ENCODE measurements at regions not wholly inside any gene's neighbourhood (a gene's known extent, or its start where the extent isn't known, plus 50 kb on each side); places are given as distances from the start of the nearest gene placed in this dataset.
"Not testable (repeated sequence)": the region's sequence is repeated elsewhere in the genome, so short reads cannot be mapped to it uniquely, and the experiment has no call there.

DNA sequence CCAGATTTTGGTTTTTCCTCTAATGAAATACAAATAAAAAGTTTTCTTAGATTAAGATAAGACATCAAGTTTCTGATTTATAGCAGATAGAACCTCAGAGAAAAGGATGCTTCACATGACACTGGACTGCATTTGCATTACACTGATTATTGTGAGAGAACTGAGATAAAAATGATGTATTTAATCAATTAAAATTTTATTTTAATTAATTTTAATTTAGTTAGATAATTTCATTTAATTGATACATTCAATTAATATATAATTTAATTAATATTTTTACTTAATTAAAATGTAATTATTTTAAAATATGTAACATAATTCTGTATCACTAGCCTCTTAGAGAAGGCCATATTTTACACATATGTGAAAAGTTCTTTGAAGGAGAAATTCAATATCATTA lies 759.4 kb downstream of the TTLL7 start:
- not testable (repeated sequence) for H3K36me3 ChIP-seq (ENCODE audit: control insufficient read depth in 2 of 2, insufficient read depth in 2 of 2, low read length in 1 of 2); H3K27ac ChIP-seq (ENCODE audit: low read depth in 2 of 2, low read length in 1 of 2); H3K4me3 ChIP-seq (ENCODE audit: low read depth in 1 of 2, low read length in 2 of 2); H3K4me1 ChIP-seq (ENCODE audit: control insufficient read depth in 2 of 2, insufficient read depth in 2 of 2, low read length in 1 of 2); H3K9me3 ChIP-seq (ENCODE audit: control insufficient read depth in 2 of 2, insufficient read depth in 1 of 2, low read depth in 1 of 2, low read length in 1 of 2); H3K27me3 ChIP-seq (ENCODE audit: control insufficient read depth in 1 of 2, insufficient read depth in 2 of 2, low read length in 2 of 2)

GRCh38 chr1:83238654-83239053 lies 760.3 kb downstream of the TTLL7 start:
- not testable (repeated sequence) for H3K4me1 ChIP-seq (ENCODE audit: control insufficient read depth in 2 of 2, insufficient read depth in 2 of 2, low read length in 1 of 2)

DNA sequence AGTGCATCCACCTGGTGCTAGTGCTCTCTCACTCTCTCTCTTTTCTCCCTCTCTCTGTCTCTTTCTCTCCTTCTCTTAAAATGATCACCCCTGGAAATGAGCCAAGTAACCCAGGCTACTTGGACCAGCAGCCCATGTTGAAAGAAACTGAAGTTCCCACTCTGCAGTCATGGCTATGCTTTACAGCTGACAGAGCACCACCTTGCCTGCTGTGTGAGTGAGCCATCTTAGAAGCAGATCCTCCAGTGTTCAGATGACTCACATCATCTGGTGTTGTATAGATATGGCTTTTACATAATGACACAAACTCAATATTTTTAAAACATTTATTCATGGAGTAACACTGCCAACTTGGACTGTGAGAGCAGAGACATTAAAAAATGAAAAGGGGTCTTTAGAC lies 779.1 kb downstream of the TTLL7 start:
- H3K27me3 ChIP-seq (ENCODE audit: control insufficient read depth in 1 of 2, insufficient read depth in 2 of 2, low read length in 2 of 2); H3K27ac ChIP-seq (ENCODE audit: low read depth in 2 of 2, low read length in 1 of 2); H3K4me1 ChIP-seq (ENCODE audit: control insufficient read depth in 2 of 2, insufficient read depth in 2 of 2, low read length in 1 of 2); H3K4me3 ChIP-seq (ENCODE audit: low read depth in 1 of 2, low read length in 2 of 2); H3K9me3 ChIP-seq (ENCODE audit: control insufficient read depth in 2 of 2, insufficient read depth in 1 of 2, low read depth in 1 of 2, low read length in 1 of 2); H3K36me3 ChIP-seq (ENCODE audit: control insufficient read depth in 2 of 2, insufficient read depth in 2 of 2, low read length in 1 of 2): not testable (repeated sequence)

More at GRCh38 chr1:83238654-83239053, 760.3 kb downstream of the TTLL7 start:
- H3K9me3 ChIP-seq (ENCODE audit: control insufficient read depth in 2 of 2, insufficient read depth in 1 of 2, low read depth in 1 of 2, low read length in 1 of 2); H3K36me3 ChIP-seq (ENCODE audit: control insufficient read depth in 2 of 2, insufficient read depth in 2 of 2, low read length in 1 of 2); H3K27ac ChIP-seq (ENCODE audit: low read depth in 2 of 2, low read length in 1 of 2); H3K4me3 ChIP-seq (ENCODE audit: low read depth in 1 of 2, low read length in 2 of 2); H3K27me3 ChIP-seq (ENCODE audit: control insufficient read depth in 1 of 2, insufficient read depth in 2 of 2, low read length in 2 of 2): not testable (repeated sequence)

GRCh38 chr1:83218036-83218716 lies 780.8 kb downstream of the TTLL7 start:
- H3K36me3 ChIP-seq (ENCODE audit: control insufficient read depth in 2 of 2, insufficient read depth in 2 of 2, low read length in 1 of 2); H3K4me1 ChIP-seq (ENCODE audit: control insufficient read depth in 2 of 2, insufficient read depth in 2 of 2, low read length in 1 of 2); H3K27ac ChIP-seq (ENCODE audit: low read depth in 2 of 2, low read length in 1 of 2); H3K27me3 ChIP-seq (ENCODE audit: control insufficient read depth in 1 of 2, insufficient read depth in 2 of 2, low read length in 2 of 2); H3K9me3 ChIP-seq (ENCODE audit: control insufficient read depth in 2 of 2, insufficient read depth in 1 of 2, low read depth in 1 of 2, low read length in 1 of 2); H3K4me3 ChIP-seq (ENCODE audit: low read depth in 1 of 2, low read length in 2 of 2): not testable (repeated sequence)
- WGBS, 2 donors, result 61 to 62% methylated on average over 5 of the region's 5 CpGs

DNA sequence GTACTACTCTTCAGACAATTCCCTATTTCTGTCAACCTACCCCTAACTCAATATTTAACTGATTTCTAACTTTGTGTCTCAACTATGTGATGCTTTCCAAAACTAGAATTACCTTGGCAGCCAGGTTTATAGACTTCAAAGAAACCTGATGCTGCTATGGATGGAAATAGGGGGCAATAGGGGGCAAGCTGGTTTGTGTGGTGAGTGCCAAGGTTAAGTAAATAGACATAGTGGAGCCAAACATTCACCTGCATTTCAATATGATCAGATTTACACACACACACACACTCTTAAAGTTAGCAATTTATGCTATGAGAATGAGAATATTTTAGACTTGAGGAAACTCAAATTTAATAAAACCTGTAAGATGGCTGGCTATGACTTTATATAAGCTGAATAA lies 784.6 kb downstream of the TTLL7 start:
- not testable (repeated sequence) for H3K4me1 ChIP-seq (ENCODE audit: control insufficient read depth in 2 of 2, insufficient read depth in 2 of 2, low read length in 1 of 2); H3K4me3 ChIP-seq (ENCODE audit: low read depth in 1 of 2, low read length in 2 of 2); H3K27me3 ChIP-seq (ENCODE audit: control insufficient read depth in 1 of 2, insufficient read depth in 2 of 2, low read length in 2 of 2)

DNA sequence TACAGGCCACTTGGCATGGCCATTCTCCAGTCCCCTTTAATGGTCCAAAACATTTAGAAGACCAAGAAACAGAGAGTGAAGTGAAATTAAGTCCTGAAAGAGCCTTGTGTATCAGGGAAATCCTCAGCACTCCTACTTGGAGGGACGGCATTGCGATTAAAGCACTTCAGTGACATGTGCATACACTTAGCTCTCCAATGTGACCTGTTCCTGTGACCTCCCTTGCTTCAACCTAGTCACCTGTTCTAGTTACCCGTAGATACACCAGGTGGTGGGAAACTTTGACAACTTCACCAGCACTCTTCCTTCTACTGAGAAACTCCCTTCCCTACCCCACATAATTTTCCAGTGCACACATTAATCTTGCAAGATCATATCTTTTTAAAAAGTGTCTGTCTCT lies 785.3 kb downstream of the TTLL7 start:
- 92 to 95% methylated on average over 2 to 3 of the region's 3 CpGs for WGBS, 2 donors
- not testable (repeated sequence) for H3K36me3 ChIP-seq (ENCODE audit: control insufficient read depth in 2 of 2, insufficient read depth in 2 of 2, low read length in 1 of 2); H3K4me1 ChIP-seq (ENCODE audit: control insufficient read depth in 2 of 2, insufficient read depth in 2 of 2, low read length in 1 of 2); H3K27me3 ChIP-seq (ENCODE audit: control insufficient read depth in 1 of 2, insufficient read depth in 2 of 2, low read length in 2 of 2); H3K27ac ChIP-seq (ENCODE audit: low read depth in 2 of 2, low read length in 1 of 2); H3K4me3 ChIP-seq (ENCODE audit: low read depth in 1 of 2, low read length in 2 of 2); H3K9me3 ChIP-seq (ENCODE audit: control insufficient read depth in 2 of 2, insufficient read depth in 1 of 2, low read depth in 1 of 2, low read length in 1 of 2)

More for the DNA sequence above, 784.6 kb downstream of the TTLL7 start:
- H3K27ac ChIP-seq (ENCODE audit: low read depth in 2 of 2, low read length in 1 of 2); H3K36me3 ChIP-seq (ENCODE audit: control insufficient read depth in 2 of 2, insufficient read depth in 2 of 2, low read length in 1 of 2); H3K9me3 ChIP-seq (ENCODE audit: control insufficient read depth in 2 of 2, insufficient read depth in 1 of 2, low read depth in 1 of 2, low read length in 1 of 2): not testable (repeated sequence)

DNA sequence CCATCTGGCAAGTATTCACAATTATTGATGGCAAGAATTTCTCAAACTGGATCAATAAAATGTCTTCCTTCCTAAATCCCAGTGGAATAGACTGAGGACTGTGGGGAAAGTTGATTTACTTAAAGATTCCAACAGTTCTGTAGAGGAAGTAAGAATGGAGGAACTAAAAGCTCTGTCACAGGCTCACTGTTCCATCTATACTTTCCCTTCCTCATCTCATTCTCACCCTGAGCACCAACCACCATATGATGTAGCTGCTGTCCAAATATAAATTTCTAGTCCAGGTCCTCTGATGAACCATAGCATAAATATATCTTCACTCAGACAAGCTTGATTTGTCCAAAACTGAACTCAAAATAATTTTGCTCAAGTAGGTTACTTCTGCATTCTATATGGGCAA lies 786.9 kb downstream of the TTLL7 start:
- not testable (repeated sequence) for H3K4me3 ChIP-seq (ENCODE audit: low read depth in 1 of 2, low read length in 2 of 2); H3K36me3 ChIP-seq (ENCODE audit: control insufficient read depth in 2 of 2, insufficient read depth in 2 of 2, low read length in 1 of 2); H3K9me3 ChIP-seq (ENCODE audit: control insufficient read depth in 2 of 2, insufficient read depth in 1 of 2, low read depth in 1 of 2, low read length in 1 of 2); H3K27me3 ChIP-seq (ENCODE audit: control insufficient read depth in 1 of 2, insufficient read depth in 2 of 2, low read length in 2 of 2); H3K4me1 ChIP-seq (ENCODE audit: control insufficient read depth in 2 of 2, insufficient read depth in 2 of 2, low read length in 1 of 2); H3K27ac ChIP-seq (ENCODE audit: low read depth in 2 of 2, low read length in 1 of 2)

- not testable (repeated sequence) for H3K27ac ChIP-seq (ENCODE audit: low read depth in 2 of 2, low read length in 1 of 2); H3K4me3 ChIP-seq (ENCODE audit: low read depth in 1 of 2, low read length in 2 of 2); H3K4me1 ChIP-seq (ENCODE audit: control insufficient read depth in 2 of 2, insufficient read depth in 2 of 2, low read length in 1 of 2); H3K9me3 ChIP-seq (ENCODE audit: control insufficient read depth in 2 of 2, insufficient read depth in 1 of 2, low read depth in 1 of 2, low read length in 1 of 2); H3K36me3 ChIP-seq (ENCODE audit: control insufficient read depth in 2 of 2, insufficient read depth in 2 of 2, low read length in 1 of 2); H3K27me3 ChIP-seq (ENCODE audit: control insufficient read depth in 1 of 2, insufficient read depth in 2 of 2, low read length in 2 of 2)
- WGBS, 2 donors, result 82 to 92% methylated on average over 4 of the region's 4 CpGs
Measured at GRCh38 chr1:83208540-83208939, 790.4 kb downstream of the TTLL7 start.

DNA sequence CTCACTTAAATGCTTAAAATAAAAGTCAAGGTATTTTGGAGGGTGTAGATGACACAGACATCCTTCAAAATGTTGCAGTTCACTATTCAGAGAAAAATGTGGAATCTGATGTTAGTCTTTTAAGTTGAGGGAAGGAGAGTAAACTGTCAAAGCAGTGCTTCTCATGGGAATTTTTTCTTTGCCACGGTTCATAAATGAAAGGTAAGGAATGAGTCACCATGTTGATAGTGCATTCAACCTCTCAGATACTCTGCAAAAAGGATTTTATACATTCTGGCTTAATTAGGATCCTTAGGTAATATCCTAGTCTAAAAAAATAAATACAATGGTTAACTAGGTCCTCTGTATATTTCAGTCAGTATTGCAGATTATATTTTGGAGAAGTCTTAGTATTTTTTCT lies 804.3 kb downstream of the TTLL7 start:
- H3K27me3 ChIP-seq (ENCODE audit: control insufficient read depth in 1 of 2, insufficient read depth in 2 of 2, low read length in 2 of 2); H3K9me3 ChIP-seq (ENCODE audit: control insufficient read depth in 2 of 2, insufficient read depth in 1 of 2, low read depth in 1 of 2, low read length in 1 of 2); H3K27ac ChIP-seq (ENCODE audit: low read depth in 2 of 2, low read length in 1 of 2); H3K4me3 ChIP-seq (ENCODE audit: low read depth in 1 of 2, low read length in 2 of 2); H3K4me1 ChIP-seq (ENCODE audit: control insufficient read depth in 2 of 2, insufficient read depth in 2 of 2, low read length in 1 of 2); H3K36me3 ChIP-seq (ENCODE audit: control insufficient read depth in 2 of 2, insufficient read depth in 2 of 2, low read length in 1 of 2): not testable (repeated sequence)
- WGBS, 2 donors, result 50 to 52% methylated on average over 1 of the region's 1 CpG

DNA sequence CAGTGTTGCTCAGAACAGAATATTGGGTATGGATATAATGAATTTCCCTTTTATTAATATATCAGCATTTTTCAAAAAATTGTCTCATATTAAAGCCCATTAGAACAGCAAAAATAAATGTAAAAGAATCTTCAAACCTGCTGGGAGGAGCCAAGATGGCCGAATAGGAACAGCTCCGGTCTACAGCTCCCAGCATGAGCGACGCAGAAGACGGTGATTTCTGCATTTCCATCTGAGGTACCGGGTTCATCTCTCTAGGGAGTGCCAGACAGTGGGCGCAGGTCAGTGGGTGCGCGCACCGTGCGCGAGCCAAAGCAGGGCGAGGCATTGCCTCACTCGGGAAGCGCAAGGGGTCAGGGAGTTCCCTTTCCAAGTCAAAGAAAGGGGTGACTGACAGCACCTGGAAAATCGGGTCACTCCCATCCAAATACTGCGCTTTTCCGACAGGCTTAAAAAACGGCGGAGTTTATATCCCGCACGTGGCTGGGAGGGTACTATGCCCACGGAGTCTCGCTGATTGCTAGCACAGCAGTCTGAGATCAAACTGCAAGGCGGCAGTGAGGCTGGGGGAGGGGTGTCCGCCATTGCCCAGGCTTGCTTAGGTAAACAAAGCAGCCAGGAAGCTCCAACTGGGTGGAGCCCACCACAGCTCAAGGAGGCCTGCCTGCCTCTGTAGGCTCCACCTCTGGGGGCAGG lies 816.8 kb downstream of the TTLL7 start:
- H3K27me3 ChIP-seq (ENCODE audit: control insufficient read depth in 1 of 2, insufficient read depth in 2 of 2, low read length in 2 of 2); H3K27ac ChIP-seq (ENCODE audit: low read depth in 2 of 2, low read length in 1 of 2); H3K4me1 ChIP-seq (ENCODE audit: control insufficient read depth in 2 of 2, insufficient read depth in 2 of 2, low read length in 1 of 2); H3K9me3 ChIP-seq (ENCODE audit: control insufficient read depth in 2 of 2, insufficient read depth in 1 of 2, low read depth in 1 of 2, low read length in 1 of 2); H3K36me3 ChIP-seq (ENCODE audit: control insufficient read depth in 2 of 2, insufficient read depth in 2 of 2, low read length in 1 of 2); H3K4me3 ChIP-seq (ENCODE audit: low read depth in 1 of 2, low read length in 2 of 2): not testable (repeated sequence)
- WGBS, 2 donors, result 71 to 83% methylated on average over 25 to 26 of the region's 26 CpGs

All from esophagus (tissue), 2 donors.